ENCODE measurements at regions not wholly inside any gene's neighbourhood (a gene's known extent, or its start where the extent isn't known, plus 50 kb on each side); places are given as distances from the start of the nearest gene placed in this dataset.

- TF ChIP-seq, protein P1, sequence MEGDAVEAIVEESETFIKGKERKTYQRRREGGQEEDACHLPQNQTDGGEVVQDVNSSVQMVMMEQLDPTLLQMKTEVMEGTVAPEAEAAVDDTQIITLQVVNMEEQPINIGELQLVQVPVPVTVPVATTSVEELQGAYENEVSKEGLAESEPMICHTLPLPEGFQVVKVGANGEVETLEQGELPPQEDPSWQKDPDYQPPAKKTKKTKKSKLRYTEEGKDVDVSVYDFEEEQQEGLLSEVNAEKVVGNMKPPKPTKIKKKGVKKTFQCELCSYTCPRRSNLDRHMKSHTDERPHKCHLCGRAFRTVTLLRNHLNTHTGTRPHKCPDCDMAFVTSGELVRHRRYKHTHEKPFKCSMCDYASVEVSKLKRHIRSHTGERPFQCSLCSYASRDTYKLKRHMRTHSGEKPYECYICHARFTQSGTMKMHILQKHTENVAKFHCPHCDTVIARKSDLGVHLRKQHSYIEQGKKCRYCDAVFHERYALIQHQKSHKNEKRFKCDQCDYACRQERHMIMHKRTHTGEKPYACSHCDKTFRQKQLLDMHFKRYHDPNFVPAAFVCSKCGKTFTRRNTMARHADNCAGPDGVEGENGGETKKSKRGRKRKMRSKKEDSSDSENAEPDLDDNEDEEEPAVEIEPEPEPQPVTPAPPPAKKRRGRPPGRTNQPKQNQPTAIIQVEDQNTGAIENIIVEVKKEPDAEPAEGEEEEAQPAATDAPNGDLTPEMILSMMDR (IDR thresholded peaks at IDR 0.05) = no peak
- no peak for TF ChIP-seq POLR2A (IDR thresholded peaks at IDR 0.05)
Observed at GRCh38 chr3:39590806-39591205, 123.3 kb downstream of the MOBP start.
